HUES48 (cell line): ENCODE measurements at regions not wholly inside any gene's neighbourhood (a gene's known extent, or its start where the extent isn't known, plus 50 kb on each side); places are given as distances from the start of the nearest gene placed in this dataset.

ENCODE experiments used
- H3K27ac ChIP-seq: one replicate; pipeline ENCODE4 v1.7.0; 2013; ENCODE audit warnings: low read depth, low read length, inconsistent platforms
- H3K27me3 ChIP-seq: 2 replicates; pipeline ENCODE4 v1.6.1; 2013; ENCODE audit warnings: mild to moderate bottlenecking, low read length; ENCODE audit not compliant: control insufficient read depth, insufficient read depth
- H3K36me3 ChIP-seq: 2 replicates; pipeline ENCODE4 v1.6.1; 2013; ENCODE audit warnings: low read length; ENCODE audit not compliant: control insufficient read depth, insufficient read depth
- H3K4me1 ChIP-seq: 2 replicates; pipeline ENCODE4 v1.6.1; 2013; ENCODE audit warnings: mild to moderate bottlenecking, low read length; ENCODE audit not compliant: control insufficient read depth, insufficient read depth
- H3K4me3 ChIP-seq: 2 replicates; pipeline ENCODE4 v1.5.1; 2013; ENCODE audit warnings: mild to moderate bottlenecking, low read depth, low read length
- H3K9ac ChIP-seq: 2 replicates; pipeline ENCODE4 v1.6.1; 2013; ENCODE audit warnings: mild to moderate bottlenecking, low read depth, low read length, moderate library complexity
- H3K9me3 ChIP-seq: 2 replicates; pipeline ENCODE4 v1.6.1; 2013; ENCODE audit warnings: low read length; ENCODE audit not compliant: control insufficient read depth, insufficient read depth

GRCh38 chr9:591292-591691 lies 250.2 kb upstream of the DMRT1 start:
- Histone ChIP-seq H3K9me3 (no peaks in the 10 kb centered on the region), H3K4me3 (no peak overlapping the region), H3K27me3 (no peaks in the 10 kb centered on the region), H3K27ac (no peak overlapping the region), H3K4me1 (peaks cover 16% of the 10 kb centered on the region), H3K9ac (no peak overlapping the region), H3K36me3 (no peaks in the 10 kb centered on the region)

- Histone ChIP-seq H3K36me3 (no peaks in the 10 kb centered on the region), H3K9me3 (no peaks in the 10 kb centered on the region), H3K4me1 (peaks cover 16% of the 10 kb centered on the region), H3K27ac (no peak overlapping the region), H3K9ac (no peak overlapping the region), H3K27me3 (no peaks in the 10 kb centered on the region), H3K4me3 (no peak overlapping the region)
Observed at GRCh38 chr9:592225-592624, 249.3 kb upstream of the DMRT1 start.

DNA sequence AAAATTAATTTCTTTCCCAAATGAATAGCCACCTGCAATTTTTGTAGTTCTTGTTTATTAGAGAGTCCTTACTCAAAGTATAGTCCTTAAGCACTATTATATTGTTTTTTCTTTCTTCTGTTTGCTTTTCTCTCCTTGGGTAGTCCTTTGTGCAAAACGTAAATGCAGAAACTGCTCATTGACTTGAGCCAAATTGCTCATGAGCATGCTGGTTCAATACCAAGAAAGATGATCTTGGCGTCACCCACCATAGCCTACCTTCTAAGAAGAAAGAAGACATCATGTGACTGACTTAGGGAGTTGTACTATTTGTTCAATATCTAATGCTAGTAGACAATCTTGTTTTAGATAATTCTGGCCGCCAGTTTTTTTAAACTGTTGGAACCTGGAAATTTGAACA lies 248.8 kb upstream of the DMRT1 start:
- Histone ChIP-seq H3K27ac (no peak overlapping the region), H3K4me1 (peaks cover 16% of the 10 kb centered on the region), H3K9ac (no peak overlapping the region), H3K36me3 (no peaks in the 10 kb centered on the region), H3K9me3 (no peaks in the 10 kb centered on the region), H3K27me3 (no peaks in the 10 kb centered on the region), H3K4me3 (no peak overlapping the region)

- no peak overlapping the region for H3K9ac ChIP-seq
- no peaks in the 10 kb centered on the region for H3K27me3 ChIP-seq
- no peak overlapping the region for H3K4me3 ChIP-seq
- no peaks in the 10 kb centered on the region for H3K9me3 ChIP-seq
- H3K36me3 ChIP-seq, result no peaks in the 10 kb centered on the region
- H3K4me1 ChIP-seq, result peaks cover 16% of the 10 kb centered on the region
- no peak overlapping the region for H3K27ac ChIP-seq
Observed at GRCh38 chr9:593809-594208, 247.7 kb upstream of the DMRT1 start.

DNA sequence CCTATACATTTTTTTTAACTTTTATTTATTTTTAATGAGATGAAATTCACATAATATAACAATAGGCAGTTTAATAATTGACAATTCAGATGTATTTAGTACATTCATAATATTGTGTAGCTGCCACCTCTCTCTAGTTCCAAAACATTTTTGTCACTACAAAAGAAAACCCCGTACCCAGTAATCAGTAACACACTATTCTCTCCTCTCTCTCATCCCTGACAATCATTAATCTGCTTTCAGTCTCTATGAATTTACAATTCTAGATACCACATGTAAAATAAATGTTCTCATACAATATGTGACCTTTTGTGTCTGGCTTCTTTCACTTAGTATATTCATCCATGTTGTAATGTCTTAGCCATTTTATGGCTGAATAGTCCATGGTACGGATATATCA lies 244.8 kb upstream of the DMRT1 start:
- no peak overlapping the region for H3K9ac ChIP-seq
- peaks cover 5% of the 10 kb centered on the region for H3K4me1 ChIP-seq
- H3K4me3 ChIP-seq, result no peak overlapping the region
- no peak overlapping the region for H3K27ac ChIP-seq
- no peaks in the 10 kb centered on the region for H3K9me3 ChIP-seq
- no peaks in the 10 kb centered on the region for H3K27me3 ChIP-seq
- no peaks in the 10 kb centered on the region for H3K36me3 ChIP-seq

DNA sequence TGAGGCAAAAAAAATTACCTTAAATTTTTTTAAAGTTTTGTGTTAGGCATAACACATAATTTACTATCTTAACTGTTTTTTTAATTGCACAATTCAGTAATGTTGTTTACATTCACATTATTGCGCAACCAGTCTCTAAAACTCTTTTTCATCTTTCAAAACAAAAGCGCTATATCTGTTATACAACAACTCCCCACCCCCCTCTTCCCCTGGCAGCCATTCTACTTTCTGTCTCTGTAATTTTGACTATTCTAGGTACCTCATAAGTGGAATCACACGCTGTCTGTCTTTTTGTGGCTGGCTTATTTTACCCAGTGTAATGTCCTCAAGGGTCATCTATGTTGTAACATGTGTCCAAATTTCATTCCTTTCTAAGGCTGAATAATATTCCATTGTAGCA lies 241.5 kb upstream of the DMRT1 start:
- Histone ChIP-seq H3K36me3 (no peaks in the 10 kb centered on the region), H3K9me3 (no peaks in the 10 kb centered on the region), H3K4me1 (no peaks in the 10 kb centered on the region), H3K9ac (no peak overlapping the region), H3K4me3 (no peak overlapping the region), H3K27me3 (no peaks in the 10 kb centered on the region), H3K27ac (no peak overlapping the region)

GRCh38 chr9:602716-603115 lies 238.8 kb upstream of the DMRT1 start:
- no peak overlapping the region for H3K9ac ChIP-seq
- no peaks in the 10 kb centered on the region for H3K27me3 ChIP-seq
- no peak overlapping the region for H3K4me3 ChIP-seq
- no peaks in the 10 kb centered on the region for H3K36me3 ChIP-seq
- H3K27ac ChIP-seq, result no peak overlapping the region
- H3K4me1 ChIP-seq, result no peaks in the 10 kb centered on the region
- H3K9me3 ChIP-seq, result no peaks in the 10 kb centered on the region

- Histone ChIP-seq H3K9ac (no peak overlapping the region), H3K27ac (no peak overlapping the region), H3K27me3 (no peaks in the 10 kb centered on the region), H3K36me3 (no peaks in the 10 kb centered on the region), H3K4me1 (no peaks in the 10 kb centered on the region), H3K4me3 (no peak overlapping the region), H3K9me3 (no peaks in the 10 kb centered on the region)
Observed at GRCh38 chr9:603126-603525, 238.4 kb upstream of the DMRT1 start.

- no peaks in the 10 kb centered on the region for H3K4me1 ChIP-seq
- no peaks in the 10 kb centered on the region for H3K36me3 ChIP-seq
- no peaks in the 10 kb centered on the region for H3K9me3 ChIP-seq
- H3K9ac ChIP-seq, result no peak overlapping the region
- H3K27ac ChIP-seq, result no peak overlapping the region
- H3K27me3 ChIP-seq, result no peaks in the 10 kb centered on the region
- no peak overlapping the region for H3K4me3 ChIP-seq
Observed at GRCh38 chr9:607417-607816, 234.1 kb upstream of the DMRT1 start.

GRCh38 chr9:613771-614347 lies 227.6 kb upstream of the DMRT1 start:
- Histone ChIP-seq H3K27ac (no peak overlapping the region), H3K9ac (no peak overlapping the region), H3K4me3 (no peak overlapping the region)

GRCh38 chr9:614431-614830 lies 227.1 kb upstream of the DMRT1 start:
- H3K27ac ChIP-seq, result no peak overlapping the region
- no peaks in the 10 kb centered on the region for H3K36me3 ChIP-seq
- H3K4me1 ChIP-seq, result peaks cover 10% of the 10 kb centered on the region; the same call in 1 of the 2 replicates
- H3K4me3 ChIP-seq, result no peak overlapping the region
- no peaks in the 10 kb centered on the region for H3K27me3 ChIP-seq
- no peak overlapping the region for H3K9ac ChIP-seq
- H3K9me3 ChIP-seq, result no peaks in the 10 kb centered on the region

More at GRCh38 chr9:613771-614347, 227.6 kb upstream of the DMRT1 start:
- H3K4me1 ChIP-seq, result peaks cover 10% of the 10 kb centered on the region; the same call in 1 of the 2 replicates
- no peaks in the 10 kb centered on the region for H3K36me3 ChIP-seq
- no peaks in the 10 kb centered on the region for H3K27me3 ChIP-seq
- H3K9me3 ChIP-seq, result no peaks in the 10 kb centered on the region

GRCh38 chr9:615756-616155 lies 225.7 kb upstream of the DMRT1 start:
- Histone ChIP-seq H3K36me3 (no peaks in the 10 kb centered on the region), H3K4me1 (peaks cover 10% of the 10 kb centered on the region; the same call in 1 of the 2 replicates), H3K27me3 (no peaks in the 10 kb centered on the region), H3K9ac (no peak overlapping the region), H3K4me3 (no peak overlapping the region), H3K9me3 (no peaks in the 10 kb centered on the region), H3K27ac (no peak overlapping the region)
